ENCODE measurements at regions not wholly inside any gene's neighbourhood (a gene's known extent, or its start where the extent isn't known, plus 50 kb on each side); places are given as distances from the start of the nearest gene placed in this dataset.

GRCh38 chr11:11173316-11174025 lies 179.6 kb downstream of the CSNK2A3 start:
- intact Hi-C loops (cut with micrococcal nuclease): no loop called here
- CTCF ChIA-PET: interaction anchor here (1.5 kb wide), 1 partner anchor 20 kb away, joined by 3 read pairs; no protein-coding TSS in a partner anchor
- dilution Hi-C loops (cut with MboI; ENCODE audit: extremely low pct_ligation_motif_present, low sequenced_read_pairs): no loop called here
- DNase-seq (ENCODE audit: low read depth, low spot score): no peak
- POLR2A ChIA-PET: no interaction called here
- H3K9me1 ChIP-seq (replicated peaks; ENCODE audit: control insufficient read depth, extremely low read depth, insufficient read depth, low read length): no peaks in the 10 kb centered on the region
- FAIRE-seq: no peak
- no peak overlapping the region for H3K4me3 ChIP-seq (replicated peaks in 1 of 3; ENCODE audit: insufficient read depth in 1 of 3, low read depth in 1 of 3, low read length in 3 of 3)
- no peak overlapping the region for H3K4me2 ChIP-seq (ENCODE audit: insufficient read depth, low read length)
- no peaks in the 10 kb centered on the region for H3K4me1 ChIP-seq (ENCODE audit: control insufficient read depth, extremely low read depth, insufficient read depth, low read length)
- no peaks in the 10 kb centered on the region for H4K20me1 ChIP-seq (replicated peaks; ENCODE audit: control insufficient read depth, extremely low read depth, insufficient read depth, low read length)
- H2AFZ ChIP-seq (ENCODE audit: low read depth, low read length): no peak overlapping the region
- no peaks in the 10 kb centered on the region for H3K79me2 ChIP-seq (ENCODE audit: control insufficient read depth, insufficient read depth, low read length)
- H3K9me3 ChIP-seq (replicated peaks; ENCODE audit: control insufficient read depth, insufficient read depth, low read length): no peaks in the 10 kb centered on the region
- no peaks in the 10 kb centered on the region for H3K27me3 ChIP-seq (ENCODE audit: control insufficient read depth in 2 of 2, insufficient read depth in 2 of 2, low read length in 2 of 2)
- no peak overlapping the region for H3K27ac ChIP-seq (ENCODE audit: insufficient read depth, low read depth, low read length)
- no peak for TF ChIP-seq MYC (IDR thresholded peaks at IDR 0.05; ENCODE audit: low read depth, low read length)
- no peak for TF ChIP-seq FOS (IDR thresholded peaks at IDR 0.05; ENCODE audit: borderline replicate concordance, insufficient read depth, low read length)
- no peak for TF ChIP-seq JUN (IDR thresholded peaks at IDR 0.05; ENCODE audit: borderline replicate concordance, insufficient read depth, insufficient read length, low read depth)
- no peaks in the 10 kb centered on the region for H3K36me3 ChIP-seq (ENCODE audit: control insufficient read depth in 2 of 2, extremely low read depth in 1 of 2, insufficient read depth in 2 of 2, low read length in 2 of 2)
- no TSS peak for BruUV-seq (replicated peaks)
- H3K9ac ChIP-seq (replicated peaks; ENCODE audit: extremely low read depth, insufficient read depth, low read length): no peak overlapping the region

GRCh38 chr11:11171854-11172253 lies 181.2 kb downstream of the CSNK2A3 start:
- no peaks in the 10 kb centered on the region for H3K9me3 ChIP-seq (replicated peaks; ENCODE audit: control insufficient read depth, insufficient read depth, low read length)
- no peaks in the 10 kb centered on the region for H3K9me1 ChIP-seq (replicated peaks; ENCODE audit: control insufficient read depth, extremely low read depth, insufficient read depth, low read length)
- H2AFZ ChIP-seq (ENCODE audit: low read depth, low read length): no peak overlapping the region
- H3K9ac ChIP-seq (replicated peaks; ENCODE audit: extremely low read depth, insufficient read depth, low read length): no peak overlapping the region
- no peak for FAIRE-seq
- TF ChIP-seq EZH2 (IDR thresholded peaks at IDR 0.05; ENCODE audit: borderline replicate concordance, low read depth, low read length, severe bottlenecking): no peak
- TF ChIP-seq MYC (IDR thresholded peaks at IDR 0.05; ENCODE audit: low read depth, low read length): no peak
- no peak for TF ChIP-seq GATA2 (IDR thresholded peaks at IDR 0.05; ENCODE audit: insufficient read depth, insufficient read length, low read depth, low read length)
- no peak for TF ChIP-seq FOS (IDR thresholded peaks at IDR 0.05; ENCODE audit: borderline replicate concordance, insufficient read depth, low read length)
- no peak for TF ChIP-seq POLR2AphosphoS5 (IDR thresholded peaks at IDR 0.05; ENCODE audit: insufficient read depth, low read depth, low read length)
- TF ChIP-seq MAX (IDR thresholded peaks at IDR 0.05; ENCODE audit: insufficient read depth, insufficient read length): no peak
- no peak for TF ChIP-seq POLR2A (IDR thresholded peaks at IDR 0.05; ENCODE audit: low read depth, low read length)
- no peak for TF ChIP-seq CTCF (IDR thresholded peaks at IDR 0.05; ENCODE audit: extremely low read depth in 1 of 2, insufficient read depth in 1 of 2, low read depth in 1 of 2, low read length in 2 of 2)
- TF ChIP-seq JUN (IDR thresholded peaks at IDR 0.05; ENCODE audit: borderline replicate concordance, insufficient read depth, insufficient read length, low read depth): no peak
- H3K36me3 ChIP-seq (ENCODE audit: control insufficient read depth in 2 of 2, extremely low read depth in 1 of 2, insufficient read depth in 2 of 2, low read length in 2 of 2): no peaks in the 10 kb centered on the region
- intact Hi-C loops (cut with micrococcal nuclease): no loop called here
- no peak overlapping the region for H3K27ac ChIP-seq (ENCODE audit: insufficient read depth, low read depth, low read length)
- H3K79me2 ChIP-seq (ENCODE audit: control insufficient read depth, insufficient read depth, low read length): no peaks in the 10 kb centered on the region
- no peak overlapping the region for H3K4me2 ChIP-seq (ENCODE audit: insufficient read depth, low read length)
- peaks cover 0 to 2% of the 10 kb centered on the region in 2 experiments for H3K27me3 ChIP-seq (ENCODE audit: control insufficient read depth in 2 of 2, insufficient read depth in 2 of 2, low read length in 2 of 2)
- ChIA-PET POLR2A (no interaction called here), CTCF (no interaction called here)
- dilution Hi-C loops (cut with MboI; ENCODE audit: extremely low pct_ligation_motif_present, low sequenced_read_pairs): no loop called here
- no peak for DNase-seq (ENCODE audit: low read depth, low spot score)
- no peaks in the 10 kb centered on the region for H4K20me1 ChIP-seq (replicated peaks; ENCODE audit: control insufficient read depth, extremely low read depth, insufficient read depth, low read length)
- H3K4me3 ChIP-seq (replicated peaks in 1 of 3; ENCODE audit: insufficient read depth in 1 of 3, low read depth in 1 of 3, low read length in 3 of 3): no peak overlapping the region
- BruUV-seq (replicated peaks): no TSS peak
- no peaks in the 10 kb centered on the region for H3K4me1 ChIP-seq (ENCODE audit: control insufficient read depth, extremely low read depth, insufficient read depth, low read length)
